ENCODE measurements at regions not wholly inside any gene's neighbourhood (a gene's known extent, or its start where the extent isn't known, plus 50 kb on each side); places are given as distances from the start of the nearest gene placed in this dataset.

GRCh38 chr11:119899997-119900396, 171.0 kb upstream of the NECTIN1 start:
- TF ChIP-seq POLR2A (IDR thresholded peaks at IDR 0.05) (no peak), CTCF (IDR thresholded peaks at IDR 0.05) (no peak)
